Stimulated activated memory B cell treated with anti-CD40 and anti-IgM and Interleukin-4, amounts not matched to agents 10 μg/mL and 1 μg/mL and 100 μg/mL, for 72 hours (primary cell): ENCODE measurements at regions not wholly inside any gene's neighbourhood (a gene's known extent, or its start where the extent isn't known, plus 50 kb on each side); places are given as distances from the start of the nearest gene placed in this dataset.

Experiments used
- ATAC-seq: fragments of 150-1000 bp; cut with Tn5 transposase; 2 replicates; pipeline ENCODE4 v1.10.0; 2021
- H3K27ac Mint-ChIP-seq: one replicate; pipeline ENCODE4 v1.8.0; 2022; ENCODE audit warnings: mild to moderate bottlenecking, mixed read lengths
- H3K27me3 Mint-ChIP-seq: one replicate; pipeline ENCODE4 v1.8.0; 2022; ENCODE audit warnings: mixed read lengths
- H3K36me3 Mint-ChIP-seq: one replicate; pipeline ENCODE4 v1.8.0; 2022; ENCODE audit warnings: mixed read lengths
- H3K4me1 Mint-ChIP-seq: one replicate; pipeline ENCODE4 v1.8.0; 2022; ENCODE audit warnings: mixed read lengths
- H3K4me3 Mint-ChIP-seq: one replicate; pipeline ENCODE4 v1.8.0; 2022; ENCODE audit warnings: mild to moderate bottlenecking, moderate library complexity, mixed read lengths
- H3K9me3 Mint-ChIP-seq: one replicate; pipeline ENCODE4 v1.8.0; 2022; ENCODE audit warnings: mixed read lengths

GRCh38 chr1:5296095-5296494 lies 641.7 kb downstream of the AJAP1 start:
- Mint-ChIP-seq H3K4me1 (no peaks in the 10 kb centered on the region), H3K27me3 (no peaks in the 10 kb centered on the region), H3K9me3 (no peaks in the 10 kb centered on the region), H3K27ac (no peak overlapping the region), H3K4me3 (no peak overlapping the region), H3K36me3 (no peaks in the 10 kb centered on the region)
- ATAC-seq, result no peak

- no peaks in the 10 kb centered on the region for H3K4me1 Mint-ChIP-seq
- no peak for ATAC-seq
- no peak overlapping the region for H3K4me3 Mint-ChIP-seq
- no peaks in the 10 kb centered on the region for H3K36me3 Mint-ChIP-seq
- no peak overlapping the region for H3K27ac Mint-ChIP-seq
- H3K27me3 Mint-ChIP-seq, result no peaks in the 10 kb centered on the region
- H3K9me3 Mint-ChIP-seq, result no peaks in the 10 kb centered on the region
Observed at GRCh38 chr1:5291889-5292288, 637.5 kb downstream of the AJAP1 start.

- ATAC-seq, result no peak
- Mint-ChIP-seq H3K36me3 (no peaks in the 10 kb centered on the region), H3K9me3 (peaks cover 9% of the 10 kb centered on the region), H3K27me3 (peaks cover 23% of the 10 kb centered on the region), H3K4me1 (no peaks in the 10 kb centered on the region), H3K27ac (no peak overlapping the region), H3K4me3 (no peak overlapping the region)
Observed at GRCh38 chr1:5287178-5288150, 633.1 kb downstream of the AJAP1 start.

DNA sequence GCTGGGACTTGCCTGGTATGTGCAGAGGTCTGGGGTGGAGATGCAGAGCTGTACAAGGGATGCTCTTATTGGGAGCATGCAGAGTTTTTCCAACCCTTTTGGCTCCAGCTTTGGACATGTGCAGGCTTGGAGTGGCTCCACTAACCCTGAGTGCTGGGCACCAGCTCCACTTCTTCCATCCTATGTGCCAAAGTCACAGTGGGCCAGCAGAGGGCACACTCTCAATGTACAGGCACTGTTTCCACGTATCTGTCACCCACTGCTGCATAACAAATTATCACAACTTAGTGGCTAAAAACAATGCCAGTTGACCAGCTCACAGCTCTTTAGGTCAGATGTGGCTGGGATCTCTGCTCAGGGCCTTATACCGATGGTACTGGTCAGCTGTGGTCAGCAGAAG lies 631.8 kb downstream of the AJAP1 start:
- peaks cover 9% of the 10 kb centered on the region for H3K9me3 Mint-ChIP-seq
- H3K4me3 Mint-ChIP-seq, result no peak overlapping the region
- peaks cover 27% of the 10 kb centered on the region for H3K27me3 Mint-ChIP-seq
- no peaks in the 10 kb centered on the region for H3K36me3 Mint-ChIP-seq
- H3K4me1 Mint-ChIP-seq, result no peaks in the 10 kb centered on the region
- no peak overlapping the region for H3K27ac Mint-ChIP-seq
- no peak for ATAC-seq

DNA sequence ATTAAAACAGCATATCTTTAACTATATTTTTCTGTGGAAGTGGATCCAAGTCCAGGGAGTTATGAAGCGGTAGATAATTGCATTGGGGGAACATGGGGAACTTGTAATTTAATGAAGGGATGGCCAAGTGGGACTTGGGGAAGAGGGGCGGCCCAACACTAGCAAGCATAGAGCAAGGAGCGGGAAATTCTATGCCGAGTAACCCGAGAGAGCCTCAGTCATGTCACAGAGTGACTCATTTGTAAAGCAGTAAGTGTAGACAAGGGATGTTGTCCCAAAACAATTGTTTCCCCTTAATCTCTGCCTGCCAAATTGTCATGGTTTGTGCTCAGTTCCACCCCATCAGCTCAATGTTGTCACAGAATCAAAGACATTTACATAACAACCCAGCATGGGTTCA lies 620.1 kb downstream of the AJAP1 start:
- Mint-ChIP-seq H3K36me3 (no peaks in the 10 kb centered on the region), H3K27me3 (no peaks in the 10 kb centered on the region), H3K27ac (no peak overlapping the region), H3K9me3 (peaks cover 4% of the 10 kb centered on the region), H3K4me1 (no peaks in the 10 kb centered on the region), H3K4me3 (no peak overlapping the region)
- no peak for ATAC-seq

DNA sequence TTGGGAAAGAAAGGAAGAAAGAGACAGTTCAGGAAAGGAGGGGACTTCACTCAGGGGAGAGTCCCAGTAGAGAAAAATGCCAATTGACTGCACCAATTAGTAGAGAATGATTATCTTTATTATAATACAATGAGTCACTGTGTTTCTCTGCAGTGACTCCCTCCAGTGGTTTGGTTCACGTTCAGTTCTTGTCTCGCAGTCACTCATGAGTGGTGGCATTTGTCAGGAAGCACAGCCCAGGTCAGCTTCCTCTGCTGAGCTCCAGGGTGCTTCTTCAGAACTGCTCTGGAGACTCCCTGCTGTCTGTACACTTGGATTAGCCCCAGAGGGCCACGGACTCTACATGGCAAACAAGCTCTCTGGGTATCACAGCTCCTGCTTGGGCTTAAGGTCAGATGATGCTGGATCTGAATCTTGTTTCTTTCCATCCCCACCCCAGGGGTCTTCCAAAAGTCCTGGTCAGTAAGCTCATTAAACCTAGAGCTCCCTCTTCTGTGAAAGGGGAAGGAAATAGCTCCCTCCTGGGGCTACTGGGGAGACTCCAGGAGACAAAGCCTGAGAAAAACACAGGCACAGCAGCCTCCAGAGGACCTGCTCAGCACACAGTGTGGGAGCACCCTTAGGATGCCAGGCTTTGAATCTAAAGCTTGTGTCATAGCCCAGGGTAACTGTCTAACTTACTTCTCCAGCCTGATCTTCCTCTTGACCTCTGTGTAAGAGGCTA lies 619.0 kb downstream of the AJAP1 start:
- H3K27me3 Mint-ChIP-seq, result no peaks in the 10 kb centered on the region
- peaks cover 4% of the 10 kb centered on the region for H3K9me3 Mint-ChIP-seq
- no peaks in the 10 kb centered on the region for H3K4me1 Mint-ChIP-seq
- H3K4me3 Mint-ChIP-seq, result no peak overlapping the region
- H3K27ac Mint-ChIP-seq, result no peak overlapping the region
- ATAC-seq, result no peak
- no peaks in the 10 kb centered on the region for H3K36me3 Mint-ChIP-seq

DNA sequence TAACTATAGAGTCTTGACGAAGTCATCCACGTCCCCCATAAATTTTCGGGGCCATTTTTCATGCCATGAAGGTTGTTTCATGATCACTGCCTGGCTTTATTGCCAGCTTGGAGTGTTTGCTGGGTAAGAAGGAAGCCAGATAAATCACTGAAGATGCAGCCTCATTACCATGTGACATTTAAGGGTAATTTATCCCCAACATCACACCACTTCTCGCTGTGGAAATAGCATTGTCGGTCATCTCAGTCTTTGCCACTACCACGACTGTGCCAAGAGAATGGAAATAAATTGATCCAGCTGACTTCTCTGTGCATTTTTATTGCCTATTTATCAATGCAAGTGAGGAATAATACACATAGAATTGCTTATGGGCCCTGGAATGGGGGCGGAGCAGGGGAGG lies 617.9 kb downstream of the AJAP1 start:
- Mint-ChIP-seq H3K9me3 (peaks cover 4% of the 10 kb centered on the region), H3K27ac (no peak overlapping the region), H3K4me1 (no peaks in the 10 kb centered on the region), H3K4me3 (no peak overlapping the region), H3K27me3 (no peaks in the 10 kb centered on the region), H3K36me3 (no peaks in the 10 kb centered on the region)
- ATAC-seq, result no peak

- Mint-ChIP-seq H3K27ac (no peak overlapping the region), H3K4me3 (no peak overlapping the region), H3K36me3 (no peaks in the 10 kb centered on the region), H3K9me3 (peaks cover 4% of the 10 kb centered on the region), H3K4me1 (no peaks in the 10 kb centered on the region), H3K27me3 (no peaks in the 10 kb centered on the region)
- no peak for ATAC-seq
Observed at GRCh38 chr1:5271264-5271663, 616.9 kb downstream of the AJAP1 start.

DNA sequence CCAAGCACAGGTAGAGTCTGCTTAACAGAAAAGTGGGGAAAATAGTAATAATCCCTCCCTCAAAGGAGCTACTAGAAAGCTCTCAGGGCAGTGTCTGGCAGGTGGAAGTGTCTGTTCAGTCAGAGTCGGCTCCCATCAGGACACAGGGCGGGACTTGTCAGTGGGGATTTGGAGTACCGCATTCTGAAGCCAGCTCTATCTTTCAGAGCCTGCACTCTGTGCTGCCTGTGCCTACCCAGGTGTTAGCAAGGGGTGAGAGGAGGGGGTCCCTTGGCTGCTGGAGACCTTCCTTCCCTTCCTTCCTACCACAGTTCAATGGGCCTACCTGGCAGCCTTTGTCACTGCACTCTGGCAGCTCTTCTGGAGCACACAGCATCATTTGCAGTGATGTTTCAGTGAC lies 615.5 kb downstream of the AJAP1 start:
- H3K4me3 Mint-ChIP-seq, result no peak overlapping the region
- H3K36me3 Mint-ChIP-seq, result no peaks in the 10 kb centered on the region
- no peak overlapping the region for H3K27ac Mint-ChIP-seq
- H3K4me1 Mint-ChIP-seq, result no peaks in the 10 kb centered on the region
- no peak for ATAC-seq
- H3K27me3 Mint-ChIP-seq, result no peaks in the 10 kb centered on the region
- peaks cover 4% of the 10 kb centered on the region for H3K9me3 Mint-ChIP-seq

DNA sequence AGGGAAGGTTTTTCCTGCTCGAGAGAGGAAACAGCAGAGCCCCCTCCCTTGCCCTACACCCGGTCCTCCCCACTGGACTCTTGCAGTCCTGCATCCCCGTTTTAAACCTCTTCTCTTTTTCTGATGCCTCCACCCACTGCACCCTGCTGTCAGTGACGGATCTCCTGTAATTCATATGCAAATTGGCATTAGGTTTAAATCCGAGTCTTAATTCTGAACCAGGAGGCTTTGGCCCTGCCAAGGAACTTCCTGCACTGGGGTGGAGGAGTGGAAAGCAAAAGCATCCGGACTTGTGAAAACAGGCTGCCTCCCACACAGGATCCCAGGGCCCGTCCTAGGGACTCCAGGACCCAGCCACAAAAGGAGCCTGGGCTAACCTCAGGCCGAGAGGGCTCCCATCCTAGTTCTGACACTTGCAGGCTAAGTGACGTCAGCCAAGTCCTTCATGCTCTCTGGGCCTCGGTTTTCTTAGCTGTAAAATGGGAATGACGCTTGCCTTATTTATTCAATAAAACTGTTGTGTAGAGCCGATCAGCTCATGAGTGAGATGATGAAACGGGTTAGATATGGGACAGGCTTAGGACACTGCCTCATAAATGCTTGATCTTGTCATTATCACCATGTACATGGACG lies 613.3 kb downstream of the AJAP1 start:
- H3K27me3 Mint-ChIP-seq, result peaks cover 6% of the 10 kb centered on the region
- H3K27ac Mint-ChIP-seq, result no peak overlapping the region
- H3K4me3 Mint-ChIP-seq, result no peak overlapping the region
- H3K36me3 Mint-ChIP-seq, result no peaks in the 10 kb centered on the region
- no peaks in the 10 kb centered on the region for H3K4me1 Mint-ChIP-seq
- H3K9me3 Mint-ChIP-seq, result peaks cover 7% of the 10 kb centered on the region
- no peak for ATAC-seq

DNA sequence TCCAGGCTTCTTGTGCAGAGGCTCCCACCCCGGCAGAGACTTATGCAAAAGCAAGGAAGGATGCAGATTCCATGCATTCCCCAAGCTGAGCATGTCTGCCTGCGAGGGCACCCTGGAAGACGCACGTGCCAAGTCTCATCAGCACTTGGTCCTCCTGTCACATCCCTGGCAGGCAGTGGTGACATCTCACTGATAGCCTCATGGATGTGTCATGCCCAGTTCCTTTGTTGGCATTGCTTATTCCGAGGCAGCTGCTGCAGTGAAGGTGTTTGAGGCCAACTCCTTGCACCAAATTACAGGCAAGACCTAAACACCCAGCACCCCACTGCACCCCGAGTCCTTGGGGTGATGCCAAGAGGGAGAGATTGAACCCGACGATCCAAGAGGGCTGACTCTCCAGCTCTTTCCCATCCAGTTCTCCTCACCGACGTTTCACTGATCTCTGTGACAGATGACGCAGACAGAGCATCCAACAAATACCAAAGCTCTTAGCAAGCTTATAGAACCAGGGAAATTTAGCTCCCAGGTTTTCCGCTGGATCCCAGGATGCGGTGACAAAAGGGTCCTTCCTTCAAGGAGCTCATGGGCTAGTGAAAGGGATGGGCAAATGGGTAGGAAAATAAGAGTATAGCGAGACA lies 611.1 kb downstream of the AJAP1 start:
- no peak for ATAC-seq
- H3K36me3 Mint-ChIP-seq, result no peaks in the 10 kb centered on the region
- H3K9me3 Mint-ChIP-seq, result peaks cover 7% of the 10 kb centered on the region
- H3K4me1 Mint-ChIP-seq, result no peaks in the 10 kb centered on the region
- H3K27ac Mint-ChIP-seq, result no peak overlapping the region
- H3K4me3 Mint-ChIP-seq, result no peak overlapping the region
- H3K27me3 Mint-ChIP-seq, result peaks cover 13% of the 10 kb centered on the region

- Mint-ChIP-seq H3K36me3 (no peaks in the 10 kb centered on the region), H3K4me3 (no peak overlapping the region), H3K4me1 (no peaks in the 10 kb centered on the region), H3K27me3 (peaks cover 13% of the 10 kb centered on the region), H3K27ac (no peak overlapping the region), H3K9me3 (peaks cover 8% of the 10 kb centered on the region)
- no peak for ATAC-seq
Observed at GRCh38 chr1:5264476-5264875, 610.1 kb downstream of the AJAP1 start.

DNA sequence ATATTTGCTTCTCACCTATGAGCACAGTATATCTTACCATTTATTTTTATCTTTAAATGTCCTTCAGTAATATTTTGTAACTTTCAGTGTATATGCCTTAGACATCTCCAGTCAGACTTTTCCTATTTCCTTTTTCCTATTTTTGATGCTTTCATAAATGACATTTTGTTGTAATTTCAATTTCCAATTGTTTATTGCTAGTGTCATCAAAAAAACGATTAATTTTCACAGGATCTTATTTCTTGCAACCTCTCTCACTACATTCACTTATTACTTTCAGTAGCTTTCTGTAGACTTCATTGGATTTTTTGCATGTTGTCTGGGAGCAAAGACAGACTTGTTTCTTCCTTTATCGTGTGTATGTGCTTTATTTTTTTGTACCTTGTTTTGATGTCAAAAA lies 602.4 kb downstream of the AJAP1 start:
- peaks cover 14% of the 10 kb centered on the region for H3K9me3 Mint-ChIP-seq
- H3K4me1 Mint-ChIP-seq, result no peaks in the 10 kb centered on the region
- H3K27me3 Mint-ChIP-seq, result no peaks in the 10 kb centered on the region
- H3K27ac Mint-ChIP-seq, result no peak overlapping the region
- H3K4me3 Mint-ChIP-seq, result no peak overlapping the region
- ATAC-seq, result no peak
- H3K36me3 Mint-ChIP-seq, result no peaks in the 10 kb centered on the region

DNA sequence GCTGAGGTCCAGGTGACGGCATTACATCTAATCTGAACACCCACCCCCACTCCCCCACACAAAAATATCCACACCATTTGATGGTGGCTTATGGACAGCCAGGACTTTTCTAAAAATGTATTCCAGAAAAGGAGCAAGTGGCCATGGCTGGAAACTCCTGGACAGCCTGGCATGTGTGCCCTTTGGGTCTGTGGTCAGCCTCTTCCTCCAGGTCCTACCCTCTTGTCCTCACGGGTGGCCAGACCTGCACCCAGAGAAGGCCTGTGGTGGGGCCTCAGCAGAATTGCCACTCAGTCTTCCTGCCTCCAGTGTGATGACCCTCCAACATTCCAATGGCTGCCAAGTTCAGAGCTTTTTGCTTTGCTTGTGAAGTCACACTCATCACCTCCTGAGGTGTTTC lies 600.6 kb downstream of the AJAP1 start:
- no peak overlapping the region for H3K4me3 Mint-ChIP-seq
- H3K4me1 Mint-ChIP-seq, result no peaks in the 10 kb centered on the region
- no peaks in the 10 kb centered on the region for H3K27me3 Mint-ChIP-seq
- no peaks in the 10 kb centered on the region for H3K36me3 Mint-ChIP-seq
- ATAC-seq, result no peak
- H3K27ac Mint-ChIP-seq, result no peak overlapping the region
- peaks cover 15% of the 10 kb centered on the region for H3K9me3 Mint-ChIP-seq

DNA sequence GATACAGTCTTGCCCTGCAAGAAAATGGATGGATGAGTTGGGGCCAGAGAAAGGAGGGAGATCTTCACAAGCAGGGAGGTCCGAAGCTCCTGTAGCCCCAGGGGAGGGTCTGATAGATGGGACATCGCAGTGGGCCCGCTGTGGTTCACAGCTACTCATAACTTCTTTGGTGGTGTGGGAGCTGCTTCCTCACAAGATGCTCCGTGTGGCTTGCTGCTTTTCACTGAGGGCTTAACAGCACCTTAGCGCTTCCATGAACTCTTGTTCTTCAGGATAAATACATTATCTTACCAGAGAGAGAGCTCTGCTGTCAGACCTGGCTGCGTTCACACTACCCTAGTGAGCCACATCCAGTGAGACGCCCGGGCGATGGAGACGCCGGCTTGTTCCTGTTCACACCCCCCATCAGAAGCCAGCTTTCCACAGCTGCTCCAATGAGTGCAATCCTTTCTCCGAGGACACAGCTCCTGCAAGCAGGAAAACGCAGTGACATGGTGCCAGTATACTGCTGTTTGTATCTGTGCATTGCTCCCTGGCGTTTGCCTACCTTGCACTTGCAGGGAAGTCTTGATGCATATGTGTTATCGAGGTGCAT lies 599.8 kb downstream of the AJAP1 start:
- no peak for ATAC-seq
- H3K27ac Mint-ChIP-seq, result no peak overlapping the region
- peaks cover 10% of the 10 kb centered on the region for H3K9me3 Mint-ChIP-seq
- no peaks in the 10 kb centered on the region for H3K27me3 Mint-ChIP-seq
- H3K36me3 Mint-ChIP-seq, result no peaks in the 10 kb centered on the region
- no peak overlapping the region for H3K4me3 Mint-ChIP-seq
- H3K4me1 Mint-ChIP-seq, result no peaks in the 10 kb centered on the region
